BLaER1 (cell line): ENCODE measurements at regions not wholly inside any gene's neighbourhood (a gene's known extent, or its start where the extent isn't known, plus 50 kb on each side); places are given as distances from the start of the nearest gene placed in this dataset.

Experiments used
- H3K27ac ChIP-seq: shearing (Covaris generic); formaldehyde crosslinking; 2 replicates; pipeline ENCODE4 v1.8.1; 2022
- H3K27me3 ChIP-seq: shearing (Covaris generic); formaldehyde crosslinking; 2 replicates; pipeline ENCODE4 v1.8.1; 2022
- H3K36me3 ChIP-seq: shearing (Covaris generic); formaldehyde crosslinking; 2 replicates; pipeline ENCODE4 v1.8.1; 2022
- H3K4me1 ChIP-seq: shearing (Covaris generic); formaldehyde crosslinking; 2 replicates; pipeline ENCODE4 v1.8.1; 2022
- H3K4me2 ChIP-seq: shearing (Covaris generic); formaldehyde crosslinking; 2 replicates; pipeline ENCODE4 v1.8.1; 2022
- H3K4me3 ChIP-seq: shearing (Covaris generic); formaldehyde crosslinking; 2 replicates; pipeline ENCODE4 v1.8.1; 2022
- H3K9ac ChIP-seq: shearing (Covaris generic); formaldehyde crosslinking; 2 replicates; pipeline ENCODE4 v1.8.1; 2022
- H3K9me3 ChIP-seq: shearing (Covaris generic); formaldehyde crosslinking; 2 replicates; pipeline ENCODE4 v1.8.1; 2022
- H4K20me1 ChIP-seq: shearing (Covaris generic); formaldehyde crosslinking; 2 replicates; pipeline ENCODE4 v1.8.1; 2022
- Cebpa-rat ChIP-seq: shearing (Covaris generic); IDR thresholded peaks from 2 replicates; pipeline ENCODE4 v1.8.1; 2022

DNA sequence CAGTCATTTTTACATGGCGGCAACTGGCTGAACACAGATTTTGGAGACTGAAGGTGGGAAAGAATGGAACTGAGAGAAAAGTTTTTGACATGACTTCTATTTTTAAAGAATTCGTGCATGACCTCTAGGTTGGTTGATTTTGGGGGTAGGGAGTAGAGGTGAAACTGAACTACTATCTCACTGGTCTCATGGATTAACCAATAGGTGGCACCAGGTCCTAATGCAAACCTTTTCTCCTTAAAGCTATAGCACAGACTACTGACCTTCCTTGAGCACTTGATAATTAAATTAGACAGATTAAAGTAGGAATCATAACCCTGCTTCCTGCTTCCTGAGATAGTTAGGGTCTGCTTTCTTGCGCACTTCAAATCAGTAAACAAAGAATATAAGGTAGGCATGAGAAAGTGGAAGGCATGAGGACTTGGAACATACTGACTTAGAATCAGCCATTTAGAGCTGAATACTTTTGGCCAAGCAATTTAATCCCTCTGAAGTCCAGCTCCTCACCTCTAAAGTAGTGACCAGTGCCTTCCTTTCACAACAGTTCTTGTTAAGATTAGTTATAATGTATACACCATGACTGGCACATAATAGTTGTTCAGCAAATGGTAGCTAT lies 206.0 kb downstream of the CENPF start:
- Histone ChIP-seq H3K9me3 (peaks cover 17% of the 10 kb centered on the region), H4K20me1 (no peaks in the 10 kb centered on the region), H3K27me3 (no peaks in the 10 kb centered on the region), H3K4me1 (no peaks in the 10 kb centered on the region), H3K4me2 (no peak overlapping the region), H3K27ac (no peak overlapping the region), H3K9ac (no peak overlapping the region), H3K4me3 (no peak overlapping the region), H3K36me3 (no peaks in the 10 kb centered on the region)
- no peak for TF ChIP-seq Cebpa-rat

DNA sequence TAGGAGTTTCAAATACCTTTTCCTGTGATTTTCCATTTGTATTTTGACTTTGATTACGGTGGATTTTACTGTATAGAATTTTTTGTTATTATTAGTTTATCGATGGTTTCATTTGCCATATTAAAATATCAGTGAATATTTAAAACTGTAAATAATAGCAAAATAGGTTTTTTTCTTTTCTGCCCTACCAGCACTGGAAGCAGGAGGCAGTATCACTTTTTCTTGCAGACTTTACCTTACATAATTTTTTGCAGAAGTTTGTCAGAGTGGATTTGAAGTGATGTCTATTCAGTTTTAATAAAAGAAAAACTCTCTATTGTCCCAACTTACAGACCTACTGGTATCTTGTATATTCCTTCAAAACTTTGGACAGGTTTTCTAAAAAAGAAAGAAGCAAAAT lies 213.6 kb downstream of the CENPF start:
- Histone ChIP-seq H3K4me3 (no peak overlapping the region), H3K27me3 (no peaks in the 10 kb centered on the region), H3K4me2 (no peak overlapping the region), H3K9ac (no peak overlapping the region), H3K4me1 (no peaks in the 10 kb centered on the region), H3K9me3 (no peaks in the 10 kb centered on the region), H4K20me1 (no peaks in the 10 kb centered on the region), H3K27ac (no peak overlapping the region), H3K36me3 (no peaks in the 10 kb centered on the region)
- TF ChIP-seq Cebpa-rat: no peak

GRCh38 chr1:214823311-214824117 lies 220.5 kb downstream of the CENPF start:
- Histone ChIP-seq H3K27ac (no peak overlapping the region), H3K9me3 (no peaks in the 10 kb centered on the region; the same call in 1 of the 2 replicates), H3K4me3 (no peak overlapping the region), H3K4me1 (no peaks in the 10 kb centered on the region), H4K20me1 (no peaks in the 10 kb centered on the region), H3K4me2 (no peak overlapping the region), H3K27me3 (no peaks in the 10 kb centered on the region), H3K9ac (no peak overlapping the region), H3K36me3 (no peaks in the 10 kb centered on the region)
- TF ChIP-seq Cebpa-rat: no peak

DNA sequence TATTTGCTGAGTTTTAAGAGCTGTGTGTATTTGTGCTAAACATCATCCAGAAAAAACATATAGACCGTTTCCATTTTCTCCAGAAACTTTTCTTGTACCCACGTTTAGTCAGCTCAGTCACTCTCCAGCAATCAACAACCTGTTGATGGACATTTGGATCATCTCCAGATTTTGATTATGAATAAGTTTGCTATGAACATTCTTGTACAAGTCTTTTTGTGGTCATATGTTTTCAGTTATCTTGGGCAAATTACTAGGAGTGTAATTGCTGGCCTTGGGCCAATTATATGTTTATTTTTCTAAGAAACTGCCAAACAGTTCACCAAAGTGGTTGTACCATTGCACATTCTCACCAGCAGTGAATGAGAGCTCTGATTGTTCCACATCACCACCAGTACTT lies 221.8 kb downstream of the CENPF start:
- Histone ChIP-seq H3K4me2 (no peak overlapping the region), H3K4me1 (no peaks in the 10 kb centered on the region), H4K20me1 (no peaks in the 10 kb centered on the region), H3K27ac (no peak overlapping the region), H3K9me3 (no peaks in the 10 kb centered on the region; the same call in 1 of the 2 replicates), H3K4me3 (no peak overlapping the region), H3K36me3 (no peaks in the 10 kb centered on the region), H3K9ac (no peak overlapping the region), H3K27me3 (no peaks in the 10 kb centered on the region)
- TF ChIP-seq Cebpa-rat: no peak

DNA sequence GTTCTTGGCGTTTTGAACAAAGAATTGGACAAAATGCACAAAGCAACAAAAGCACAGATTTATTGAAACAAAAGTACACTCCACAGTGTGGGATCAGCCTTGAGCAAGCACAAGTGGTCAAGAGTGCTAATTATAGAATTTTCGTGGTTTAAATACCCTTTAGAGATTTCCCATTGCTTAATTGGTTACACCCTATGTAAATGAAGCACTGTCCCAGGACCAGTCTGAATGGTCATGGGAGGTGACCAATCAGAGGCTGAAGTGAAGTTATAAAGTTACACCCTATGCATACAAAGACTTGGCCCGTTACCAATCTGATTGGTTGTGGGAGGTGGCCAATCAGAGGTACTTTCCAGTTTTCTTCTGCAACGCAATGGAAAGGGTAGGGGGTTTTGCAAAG lies 223.6 kb downstream of the CENPF start:
- no peak for TF ChIP-seq Cebpa-rat
- H3K9ac ChIP-seq: no peak overlapping the region
- H3K4me3 ChIP-seq: no peak overlapping the region
- H3K27me3 ChIP-seq: no peaks in the 10 kb centered on the region
- H3K27ac ChIP-seq: no peak overlapping the region
- no peaks in the 10 kb centered on the region for H3K4me1 ChIP-seq
- H4K20me1 ChIP-seq: no peaks in the 10 kb centered on the region
- no peak overlapping the region for H3K4me2 ChIP-seq
- H3K36me3 ChIP-seq: no peaks in the 10 kb centered on the region
- no peaks in the 10 kb centered on the region; the same call in 1 of the 2 replicates for H3K9me3 ChIP-seq

DNA sequence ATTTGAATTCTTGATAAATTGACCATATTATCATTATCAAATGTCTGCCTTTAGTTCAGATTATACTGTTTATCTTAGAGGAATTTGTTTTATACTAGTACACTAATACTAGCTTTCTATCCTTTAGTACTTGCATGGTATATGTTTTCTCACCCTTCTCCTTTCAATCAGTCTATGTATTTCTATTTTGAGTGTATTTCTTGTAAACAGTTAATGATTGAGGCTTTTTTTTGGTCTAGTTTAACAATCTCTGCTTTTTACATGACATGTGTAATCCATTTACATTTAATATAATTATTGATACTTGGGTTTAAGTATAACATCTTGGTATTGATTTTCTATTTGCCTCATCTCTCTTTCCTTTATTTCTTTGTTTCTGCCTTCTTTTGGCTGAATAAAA lies 224.9 kb downstream of the CENPF start:
- H3K27ac ChIP-seq: no peak overlapping the region

GRCh38 chr1:214830941-214831340 lies 227.9 kb downstream of the CENPF start:
- no peak overlapping the region for H3K4me3 ChIP-seq

More for the DNA sequence above, 224.9 kb downstream of the CENPF start:
- Histone ChIP-seq H3K36me3 (no peaks in the 10 kb centered on the region), H3K4me1 (no peaks in the 10 kb centered on the region), H3K9me3 (no peaks in the 10 kb centered on the region; the same call in 1 of the 2 replicates), H3K4me2 (no peak overlapping the region), H4K20me1 (no peaks in the 10 kb centered on the region), H3K9ac (no peak overlapping the region), H3K27me3 (no peaks in the 10 kb centered on the region), H3K4me3 (no peak overlapping the region)
- TF ChIP-seq Cebpa-rat: no peak

DNA sequence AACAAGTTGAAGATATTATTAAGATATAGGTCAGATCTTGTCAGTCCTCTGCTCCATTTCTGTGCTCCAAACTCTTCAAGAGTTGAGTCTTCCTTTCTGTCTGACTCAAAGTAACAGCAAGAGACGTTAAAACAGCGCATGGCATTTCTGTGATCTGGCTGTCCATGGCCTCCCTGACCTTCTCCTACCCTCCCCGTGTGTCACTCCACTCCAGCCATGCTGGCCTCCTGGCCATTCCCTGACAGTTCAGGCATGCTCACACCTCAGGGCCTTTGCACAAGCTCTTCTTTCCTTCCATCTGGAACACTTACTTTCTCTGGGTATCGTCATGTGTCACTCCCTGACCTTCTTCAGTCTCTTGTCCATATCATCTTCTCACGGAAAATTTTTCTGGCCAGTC lies 229.0 kb downstream of the CENPF start:
- Histone ChIP-seq H3K4me2 (no peak overlapping the region), H3K27ac (no peak overlapping the region), H3K9me3 (no peaks in the 10 kb centered on the region), H3K4me3 (no peak overlapping the region), H3K9ac (no peak overlapping the region), H4K20me1 (no peaks in the 10 kb centered on the region), H3K27me3 (no peaks in the 10 kb centered on the region), H3K4me1 (no peaks in the 10 kb centered on the region), H3K36me3 (no peaks in the 10 kb centered on the region)
- no peak for TF ChIP-seq Cebpa-rat

More at GRCh38 chr1:214830941-214831340, 227.9 kb downstream of the CENPF start:
- Histone ChIP-seq H3K4me2 (no peak overlapping the region), H3K27ac (no peak overlapping the region), H3K9ac (no peak overlapping the region), H3K9me3 (no peaks in the 10 kb centered on the region), H4K20me1 (no peaks in the 10 kb centered on the region), H3K27me3 (no peaks in the 10 kb centered on the region), H3K4me1 (no peaks in the 10 kb centered on the region), H3K36me3 (no peaks in the 10 kb centered on the region)
- no peak for TF ChIP-seq Cebpa-rat

DNA sequence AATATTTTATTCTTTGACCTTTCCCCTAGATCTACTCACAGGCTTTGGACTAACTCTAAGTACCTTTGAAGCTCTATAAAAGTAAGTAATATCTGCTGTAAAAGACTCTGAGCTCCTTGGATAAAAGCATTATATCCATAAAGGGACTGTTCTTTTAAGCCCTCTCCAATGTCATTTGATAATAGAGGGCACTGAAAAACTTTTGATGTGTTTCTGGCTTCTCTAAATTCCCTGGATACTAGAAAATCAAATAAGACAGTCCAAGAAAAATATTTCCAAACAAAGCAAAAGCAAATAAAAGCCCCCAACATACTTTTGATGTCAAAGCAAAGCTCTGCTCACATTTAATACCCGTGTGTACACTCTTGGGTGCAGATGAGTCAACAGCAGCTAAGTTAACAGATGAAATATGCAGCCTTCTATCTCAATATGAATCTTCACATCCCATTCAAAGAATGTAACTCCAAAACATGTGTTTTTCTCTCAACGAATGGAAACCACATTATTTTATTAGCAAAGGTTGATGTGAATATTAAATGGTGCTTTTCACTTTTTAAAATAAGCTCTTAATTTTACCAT lies 230.3 kb downstream of the CENPF start:
- H3K27ac ChIP-seq: no peak overlapping the region
- no peaks in the 10 kb centered on the region for H3K9me3 ChIP-seq
- no peaks in the 10 kb centered on the region for H3K36me3 ChIP-seq

GRCh38 chr1:214837376-214837775 lies 234.4 kb downstream of the CENPF start:
- no peak overlapping the region for H3K4me3 ChIP-seq
- no peaks in the 10 kb centered on the region for H3K9me3 ChIP-seq
- H3K27ac ChIP-seq: no peak overlapping the region
- TF ChIP-seq Cebpa-rat: no peak
- H3K27me3 ChIP-seq: no peaks in the 10 kb centered on the region
- no peaks in the 10 kb centered on the region for H4K20me1 ChIP-seq
- no peak overlapping the region for H3K9ac ChIP-seq
- H3K4me1 ChIP-seq: peaks cover 8% of the 10 kb centered on the region; the same call in 1 of the 2 replicates
- H3K4me2 ChIP-seq: no peak overlapping the region
- H3K36me3 ChIP-seq: no peaks in the 10 kb centered on the region

More for the DNA sequence above, 230.3 kb downstream of the CENPF start:
- Histone ChIP-seq H3K27me3 (no peaks in the 10 kb centered on the region), H3K4me2 (no peak overlapping the region), H3K9ac (no peak overlapping the region), H4K20me1 (no peaks in the 10 kb centered on the region), H3K4me3 (no peak overlapping the region), H3K4me1 (no peaks in the 10 kb centered on the region)
- no peak for TF ChIP-seq Cebpa-rat
